ENCODE measurements at regions not wholly inside any gene's neighbourhood (a gene's known extent, or its start where the extent isn't known, plus 50 kb on each side); places are given as distances from the start of the nearest gene placed in this dataset.

DNA sequence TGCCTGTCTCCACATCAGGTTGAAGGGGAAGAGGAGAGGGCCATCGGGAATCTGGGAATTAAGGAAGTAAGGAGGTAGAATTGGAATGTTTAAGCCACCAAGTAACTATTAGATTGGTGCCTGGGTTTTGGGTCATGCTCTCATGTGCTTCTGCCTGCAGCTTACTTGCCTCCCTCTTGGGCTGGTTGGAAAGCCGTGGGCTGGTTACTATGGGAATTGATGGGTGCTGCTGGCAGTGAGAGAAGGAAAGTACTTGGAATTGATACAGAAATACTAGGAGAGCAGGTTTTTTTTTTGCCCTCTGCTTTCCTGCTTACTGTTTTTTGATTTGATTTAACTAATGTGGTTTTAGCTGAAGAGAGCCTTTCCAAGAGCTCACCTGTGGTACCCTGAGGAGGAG lies 493.5 kb upstream of the RGS6 start:
- 36 to 48% (median 44%) methylated on average over 2 of the region's 2 CpGs for WGBS, 5 donors
- H3K4me1 ChIP-seq = peaks cover 0 to 35% (median 15%) of the 10 kb centered on the region in 6 donors
- H3K36me3 ChIP-seq = peaks cover 0 to 9% (median 0%) of the 10 kb centered on the region in 6 donors
- TF ChIP-seq, protein P1, sequence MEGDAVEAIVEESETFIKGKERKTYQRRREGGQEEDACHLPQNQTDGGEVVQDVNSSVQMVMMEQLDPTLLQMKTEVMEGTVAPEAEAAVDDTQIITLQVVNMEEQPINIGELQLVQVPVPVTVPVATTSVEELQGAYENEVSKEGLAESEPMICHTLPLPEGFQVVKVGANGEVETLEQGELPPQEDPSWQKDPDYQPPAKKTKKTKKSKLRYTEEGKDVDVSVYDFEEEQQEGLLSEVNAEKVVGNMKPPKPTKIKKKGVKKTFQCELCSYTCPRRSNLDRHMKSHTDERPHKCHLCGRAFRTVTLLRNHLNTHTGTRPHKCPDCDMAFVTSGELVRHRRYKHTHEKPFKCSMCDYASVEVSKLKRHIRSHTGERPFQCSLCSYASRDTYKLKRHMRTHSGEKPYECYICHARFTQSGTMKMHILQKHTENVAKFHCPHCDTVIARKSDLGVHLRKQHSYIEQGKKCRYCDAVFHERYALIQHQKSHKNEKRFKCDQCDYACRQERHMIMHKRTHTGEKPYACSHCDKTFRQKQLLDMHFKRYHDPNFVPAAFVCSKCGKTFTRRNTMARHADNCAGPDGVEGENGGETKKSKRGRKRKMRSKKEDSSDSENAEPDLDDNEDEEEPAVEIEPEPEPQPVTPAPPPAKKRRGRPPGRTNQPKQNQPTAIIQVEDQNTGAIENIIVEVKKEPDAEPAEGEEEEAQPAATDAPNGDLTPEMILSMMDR (IDR thresholded peaks at IDR 0.05 in 8 of 11, conservative IDR thresholded peaks at IDR 0.05 in 3 of 11) = no peak
- TF ChIP-seq POLR2A (IDR thresholded peaks at IDR 0.05) (no peak), POLR2AphosphoS5 (IDR thresholded peaks at IDR 0.05) (no peak)
- H3K9me3 ChIP-seq = peaks cover 0 to 4% (median 0%) of the 10 kb centered on the region in 8 donors
- peak overlapping the region in 4 of 8 donors; percentile 1 to 47 (median 17) for H3K27ac ChIP-seq
- DNase-seq = no peak
- H3K4me3 ChIP-seq = no peak overlapping the region
- intact Hi-C loops (cut with DNase I; ENCODE audit: low total_unique reads) = no loop called here
- no peaks in the 10 kb centered on the region for H3K27me3 ChIP-seq (replicated peaks in 1 of 7)

DNA sequence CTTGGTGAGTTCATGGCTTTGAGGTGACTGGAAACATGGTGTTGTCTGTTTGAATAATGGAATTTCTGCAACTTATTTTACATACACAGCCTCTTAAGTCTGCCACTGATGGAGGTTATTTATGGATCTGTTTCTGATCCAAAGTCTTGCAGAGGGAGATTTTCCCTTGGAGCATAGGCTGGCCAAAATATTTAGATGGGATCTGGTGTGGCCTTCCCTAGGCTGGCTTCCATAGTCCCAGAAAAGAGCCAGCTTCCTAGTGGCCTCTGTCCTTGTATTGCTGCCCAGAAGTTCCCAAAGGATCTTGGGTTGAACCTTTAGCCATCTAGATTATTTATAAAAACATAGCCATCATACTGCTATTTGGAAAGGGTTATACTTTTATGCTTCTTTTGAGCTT lies 491.1 kb upstream of the RGS6 start:
- Histone ChIP-seq H3K9me3 (no peaks in the 10 kb centered on the region), H3K4me3 (no peak overlapping the region), H3K27me3 (replicated peaks in 1 of 7) (no peaks in the 10 kb centered on the region), H3K36me3 (no peaks in the 10 kb centered on the region), H3K4me1 (peaks cover 0 to 54% (median 20%) of the 10 kb centered on the region in 6 donors), H3K27ac (no peak overlapping the region)
- intact Hi-C loops (cut with DNase I; ENCODE audit: low total_unique reads) = no loop called here
- TF ChIP-seq POLR2A (IDR thresholded peaks at IDR 0.05) (no peak), POLR2AphosphoS5 (IDR thresholded peaks at IDR 0.05) (no peak)
- TF ChIP-seq, protein P1 (IDR thresholded peaks at IDR 0.05 in 8 of 11, conservative IDR thresholded peaks at IDR 0.05 in 3 of 11) = no peak
- DNase-seq = no peak

DNA sequence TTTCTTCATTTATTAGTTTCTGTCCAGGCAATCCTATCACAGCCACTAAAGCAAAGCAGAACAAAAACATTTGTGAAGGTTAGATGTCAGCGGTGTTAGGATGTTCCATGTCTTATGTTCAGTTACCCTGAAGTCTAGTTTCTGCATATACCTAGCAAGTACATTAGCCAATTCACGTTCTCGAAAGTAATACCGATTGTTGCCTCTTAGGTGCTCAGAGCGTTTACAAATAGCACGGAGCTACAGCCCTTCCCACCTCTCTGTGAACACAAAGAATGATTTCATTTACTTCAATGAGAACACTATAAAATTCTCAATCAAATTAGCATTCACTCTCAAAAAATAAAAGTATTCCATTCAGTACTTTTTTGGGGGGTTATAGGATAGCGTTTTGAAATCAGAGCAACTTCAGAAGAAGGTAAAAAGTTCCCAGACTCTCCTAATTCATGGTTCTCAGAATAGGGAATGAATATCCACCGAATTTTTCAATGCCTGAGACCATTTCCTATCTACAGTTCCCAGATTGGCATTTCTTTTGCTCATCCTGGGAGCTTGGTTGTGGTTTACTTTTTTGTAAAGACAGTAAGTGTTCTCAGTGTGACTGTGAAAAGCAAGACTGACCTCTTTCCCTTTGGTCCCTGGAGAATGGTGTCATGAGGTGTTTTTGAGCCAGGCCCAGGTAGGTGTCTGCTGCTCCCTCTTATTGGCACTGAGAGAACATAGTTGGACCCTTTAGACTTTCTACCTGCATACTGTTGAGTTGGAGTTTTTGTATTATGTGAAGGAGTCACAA lies 488.0 kb upstream of the RGS6 start:
- Histone ChIP-seq H3K9me3 (no peaks in the 10 kb centered on the region), H3K27me3 (replicated peaks in 1 of 7) (no peaks in the 10 kb centered on the region), H3K4me3 (no peak overlapping the region), H3K27ac (peak overlapping the region in 2 of 8 donors; percentile 26 to 41), H3K4me1 (peaks cover 0 to 49% (median 8%) of the 10 kb centered on the region in 6 donors), H3K36me3 (no peaks in the 10 kb centered on the region)
- DNase-seq = no peak
- intact Hi-C loops (cut with DNase I; ENCODE audit: low total_unique reads) = no loop called here
- TF ChIP-seq POLR2A (IDR thresholded peaks at IDR 0.05) (no peak), POLR2AphosphoS5 (IDR thresholded peaks at IDR 0.05) (no peak)
- TF ChIP-seq, protein P1 (IDR thresholded peaks at IDR 0.05 in 8 of 11, conservative IDR thresholded peaks at IDR 0.05 in 3 of 11) = no peak
- WGBS, 5 donors = 90 to 95% (median 92%) methylated on average over 8 of the region's 8 CpGs

DNA sequence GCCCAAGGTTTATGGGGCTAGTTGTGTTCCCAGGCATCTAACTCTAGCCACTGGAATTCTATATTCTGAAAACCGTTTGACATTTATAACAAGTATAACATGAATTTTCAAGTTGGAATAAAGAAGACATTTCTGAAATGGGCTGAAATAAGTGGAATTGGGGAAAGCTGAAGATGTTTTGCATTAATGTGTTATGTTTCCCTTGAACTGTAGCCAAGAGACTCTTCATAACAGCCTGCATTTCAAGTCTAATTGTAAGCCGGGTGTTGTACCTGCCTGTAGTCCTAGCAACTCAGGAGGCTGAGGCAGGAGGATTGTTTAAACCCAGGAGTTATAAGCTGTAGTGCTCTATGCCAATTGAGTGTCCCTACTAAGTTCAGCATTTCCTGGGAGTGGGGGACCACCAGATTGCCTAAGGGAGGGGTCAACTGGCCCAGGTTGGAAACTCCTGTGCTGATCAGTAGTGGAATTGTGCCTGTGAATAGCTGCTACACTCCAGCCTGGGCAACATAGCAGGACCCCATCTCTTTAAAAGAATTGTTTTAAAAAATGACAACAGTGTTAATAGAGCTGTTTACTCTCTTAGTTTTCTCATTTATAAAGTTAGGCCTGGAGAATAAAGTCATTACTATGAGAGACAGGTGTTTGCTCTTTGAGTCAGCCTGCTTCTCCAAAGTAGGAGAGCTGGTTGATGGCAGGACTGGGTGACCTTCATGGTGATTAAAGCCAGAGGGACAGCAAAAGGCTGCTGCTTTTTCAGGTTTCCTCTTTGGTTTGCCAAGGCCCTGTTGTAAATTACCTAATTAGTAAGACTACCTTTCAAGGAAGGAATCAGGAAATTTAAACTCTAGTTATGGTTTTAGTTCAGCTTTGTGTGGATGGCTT lies 483.6 kb upstream of the RGS6 start:
- intact Hi-C loops (cut with DNase I; ENCODE audit: low total_unique reads) = no loop called here
- Histone ChIP-seq H3K9me3 (no peaks in the 10 kb centered on the region), H3K36me3 (no peaks in the 10 kb centered on the region), H3K27ac (peak overlapping the region in 6 of 8 donors; percentile 3 to 58 (median 29)), H3K4me1 (peaks cover 0 to 44% (median 8%) of the 10 kb centered on the region in 6 donors), H3K27me3 (replicated peaks in 1 of 7) (no peaks in the 10 kb centered on the region), H3K4me3 (no peak overlapping the region)
- DNase-seq = no peak
- no peak for TF ChIP-seq POLR2A (IDR thresholded peaks at IDR 0.05)
- TF ChIP-seq, protein P1 (IDR thresholded peaks at IDR 0.05 in 8 of 11, conservative IDR thresholded peaks at IDR 0.05 in 3 of 11) = no peak
- TF ChIP-seq POLR2AphosphoS5 (IDR thresholded peaks at IDR 0.05) = no peak
- 81 to 95% (median 88%) methylated on average over 2 of the region's 2 CpGs for WGBS, 5 donors
